OCI-LY3 (cell line): ENCODE measurements at regions not wholly inside any gene's neighbourhood (a gene's known extent, or its start where the extent isn't known, plus 50 kb on each side); places are given as distances from the start of the nearest gene placed in this dataset.
"Not testable (repeated sequence)": the region's sequence is repeated elsewhere in the genome, so short reads cannot be mapped to it uniquely, and the experiment has no call there.

Experiments
- H2AFZ ChIP-seq: fragments of 200-600, 300-600 bp; shearing (Covaris generic); 2 replicates; pipeline ENCODE4 v1.6.0; 2014; ENCODE audit warnings: antibody characterized with exemption, low read depth, low read length
- H3K27ac ChIP-seq: fragments of 200-600, 300-600 bp; sonication (generic); 2 replicates; pipeline ENCODE4 v1.5.1; 2014; ENCODE audit warnings: mild to moderate bottlenecking, low read length, moderate library complexity, mixed read lengths
- H3K27me3 ChIP-seq: fragments of 200-600, 300-600 bp; sonication (generic); 2 replicates; pipeline ENCODE4 v1.6.1; 2014; ENCODE audit warnings: low read depth, low read length, mixed read lengths
- H3K36me3 ChIP-seq: fragments of 200-600, 300-600 bp; sonication (generic); replicated peaks from 2 replicates; pipeline ENCODE3; 2014; ENCODE audit warnings: low read depth, low read length, mixed read lengths
- H3K4me1 ChIP-seq: fragments of 300-600, 200-600 bp; sonication (generic); 2 replicates; pipeline ENCODE4 v1.6.1; 2014; ENCODE audit warnings: low read length, mixed read lengths
- H3K4me2 ChIP-seq: fragments of 200-600, 300-600 bp; sonication (generic); 2 replicates; pipeline ENCODE4 v1.6.1; 2014; ENCODE audit warnings: low read length, mixed read lengths
- H3K4me3 ChIP-seq: fragments of 300-600, 200-600 bp; sonication (generic); 2 replicates; pipeline ENCODE4 v1.5.1; 2014; ENCODE audit warnings: antibody characterized with exemption, mild to moderate bottlenecking, low read length, moderate library complexity
- H3K79me2 ChIP-seq: fragments of 300-600, 200-600 bp; shearing (Covaris generic); 2 replicates; pipeline ENCODE4 v1.6.1; 2014; ENCODE audit warnings: mild to moderate bottlenecking, low read length, mixed read lengths
- H3K9ac ChIP-seq: fragments of 300-600, 200-600 bp; shearing (Covaris generic); 2 replicates; pipeline ENCODE4 v1.6.0; 2014; ENCODE audit warnings: mild to moderate bottlenecking, low read length, moderate library complexity
- H3K9me3 ChIP-seq: fragments of 200-600, 300-600 bp; shearing (Covaris generic); 2 replicates; pipeline ENCODE4 v1.6.1; 2014; ENCODE audit warnings: low read length, mixed read lengths; ENCODE audit not compliant: insufficient read depth
- H4K20me1 ChIP-seq: fragments of 200-600, 300-600 bp; sonication (generic); 2 replicates; pipeline ENCODE4 v1.6.1; 2016; ENCODE audit warnings: low read length, mixed read lengths; ENCODE audit not compliant: insufficient read depth

DNA sequence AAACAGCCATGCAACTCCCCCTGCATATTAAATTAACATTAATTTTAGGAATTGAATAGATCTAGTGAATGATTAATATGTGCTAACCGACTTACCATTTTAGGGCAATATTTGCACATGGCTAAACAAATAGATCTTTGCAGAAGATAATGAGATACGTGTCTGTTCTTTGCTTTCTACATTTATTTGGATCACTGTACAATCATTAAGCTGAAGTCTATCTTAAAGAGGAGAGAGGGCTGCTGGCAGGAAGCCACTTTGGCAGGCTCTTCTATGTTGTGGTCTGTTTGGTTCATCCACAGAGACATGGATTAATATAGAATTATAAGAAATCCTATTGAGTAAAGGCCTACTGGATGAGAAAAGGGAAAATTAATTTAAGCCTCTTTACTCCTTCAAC, 318.5 kb downstream of the ANKRD30B start:
- H3K27ac ChIP-seq, H3K4me2 ChIP-seq, H3K4me3 ChIP-seq, H3K9me3 ChIP-seq, H3K79me2 ChIP-seq, H3K36me3 ChIP-seq, H2AFZ ChIP-seq, H3K9ac ChIP-seq, H4K20me1 ChIP-seq, H3K27me3 ChIP-seq, H3K4me1 ChIP-seq: not testable (repeated sequence)

DNA sequence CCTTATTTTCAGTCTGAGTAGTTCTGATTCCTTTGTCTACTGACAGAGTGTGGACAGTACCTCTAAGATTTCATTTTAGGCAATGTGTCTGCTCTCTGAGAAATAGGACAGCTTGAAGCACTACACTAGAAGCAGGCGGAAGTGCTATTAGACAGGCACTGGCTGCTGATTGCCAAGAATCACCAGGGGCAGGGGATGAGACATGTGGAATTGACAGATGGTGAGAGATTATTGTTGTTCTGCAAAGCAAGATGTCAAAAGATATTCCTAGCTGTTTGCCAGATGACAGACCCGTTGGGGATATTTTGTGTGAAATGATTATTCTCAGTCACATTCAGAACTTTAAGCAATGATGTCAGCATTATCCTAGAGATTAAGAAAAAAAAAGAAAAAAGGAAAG, 323.3 kb downstream of the ANKRD30B start:
- not testable (repeated sequence) for H3K9ac ChIP-seq, H3K4me1 ChIP-seq, H3K4me2 ChIP-seq, H3K4me3 ChIP-seq, H3K36me3 ChIP-seq, H4K20me1 ChIP-seq, H3K9me3 ChIP-seq, H3K27ac ChIP-seq, H3K27me3 ChIP-seq, H3K79me2 ChIP-seq, H2AFZ ChIP-seq
